ENCODE measurements at regions not wholly inside any gene's neighbourhood (a gene's known extent, or its start where the extent isn't known, plus 50 kb on each side); places are given as distances from the start of the nearest gene placed in this dataset.
A peak's percentile ranks its signal among the peaks of the same experiment; 100 is the strongest.

GRCh38 chr10:128463991-128464760 lies 338.0 kb upstream of the MKI67 start:
- H3K4me3 ChIP-seq: no peak overlapping the region
- no peaks in the 10 kb centered on the region for H3K4me1 ChIP-seq
- ATAC-seq (peak in 3 of 4 donors; percentile 11 to 80 (median 55)), DNase-seq (peak in 2 of 5 donors; percentile 46 to 76)
- H3K27ac ChIP-seq: no peak overlapping the region
- intact Hi-C loops (cut with DNase I): no loop called here
- no peak for TF ChIP-seq CTCF (IDR thresholded peaks at IDR 0.05)
- no peak for TF ChIP-seq POLR2A (IDR thresholded peaks at IDR 0.05)
- no peaks in the 10 kb centered on the region for H3K36me3 ChIP-seq
- no peaks in the 10 kb centered on the region for H3K9me3 ChIP-seq
- 58 to 89% (median 80%) methylated on average over 4 of the region's 4 CpGs for WGBS, 4 donors
- H3K27me3 ChIP-seq: peaks cover 0 to 35% (median 0%) of the 10 kb centered on the region in 9 donors

GRCh38 chr10:128465697-128466096 lies 339.5 kb upstream of the MKI67 start:
- H3K9me3 ChIP-seq: no peaks in the 10 kb centered on the region
- H3K27ac ChIP-seq: no peak overlapping the region
- ATAC-seq (no peak), DNase-seq (no peak)
- no peaks in the 10 kb centered on the region for H3K36me3 ChIP-seq
- no peaks in the 10 kb centered on the region for H3K4me1 ChIP-seq
- peaks cover 0 to 37% (median under 1%) of the 10 kb centered on the region in 9 donors for H3K27me3 ChIP-seq
- H3K4me3 ChIP-seq: no peak overlapping the region
- no peak for TF ChIP-seq CTCF (IDR thresholded peaks at IDR 0.05)
- no peak for TF ChIP-seq POLR2A (IDR thresholded peaks at IDR 0.05)
- WGBS, 4 donors: 71 to 83% (median 73%) methylated on average over 11 of the region's 11 CpGs
- intact Hi-C loops (cut with DNase I): no loop called here

GRCh38 chr10:128466831-128467371 lies 340.7 kb upstream of the MKI67 start:
- intact Hi-C loops (cut with DNase I): no loop called here
- H3K36me3 ChIP-seq: no peaks in the 10 kb centered on the region
- peaks cover 0 to 29% (median 0%) of the 10 kb centered on the region in 9 donors for H3K27me3 ChIP-seq
- TF ChIP-seq CTCF (IDR thresholded peaks at IDR 0.05): no peak
- TF ChIP-seq POLR2A (IDR thresholded peaks at IDR 0.05): no peak
- DNase-seq (no peak), ATAC-seq (no peak)
- no peak overlapping the region for H3K4me3 ChIP-seq
- no peaks in the 10 kb centered on the region for H3K9me3 ChIP-seq
- H3K4me1 ChIP-seq: no peaks in the 10 kb centered on the region
- H3K27ac ChIP-seq: no peak overlapping the region
- WGBS, 4 donors: 89 to 95% (median 91%) methylated on average over 10 to 14 of the region's 14 CpGs

GRCh38 chr10:128468462-128468861 lies 342.2 kb upstream of the MKI67 start:
- H3K4me3 ChIP-seq: no peak overlapping the region
- no peak for ATAC-seq
- no peak for DNase-seq
- no peaks in the 10 kb centered on the region for H3K9me3 ChIP-seq
- no peak for TF ChIP-seq CTCF (IDR thresholded peaks at IDR 0.05)
- no peak for TF ChIP-seq POLR2A (IDR thresholded peaks at IDR 0.05)
- H3K27me3 ChIP-seq: peaks cover 0 to 26% (median 0%) of the 10 kb centered on the region in 9 donors
- H3K36me3 ChIP-seq: no peaks in the 10 kb centered on the region
- WGBS, 4 donors: 79 to 85% (median 79%) methylated on average over 7 of the region's 7 CpGs
- intact Hi-C loops (cut with DNase I): no loop called here
- H3K4me1 ChIP-seq: no peaks in the 10 kb centered on the region
- H3K27ac ChIP-seq: no peak overlapping the region
